ENCODE measurements at regions not wholly inside any gene's neighbourhood (a gene's known extent, or its start where the extent isn't known, plus 50 kb on each side); places are given as distances from the start of the nearest gene placed in this dataset.

GRCh38 chr16:11449716-11450115 lies 104.5 kb downstream of the RMI2 start:
- no peaks in the 10 kb centered on the region for H3K36me3 ChIP-seq (ENCODE audit: control insufficient read depth in 4 of 4, insufficient read depth in 3 of 4, low read depth in 1 of 4, low read length in 3 of 4)
- no peak overlapping the region for H3K27ac ChIP-seq (ENCODE audit: low read depth in 1 of 2, low read length in 2 of 2)
- 93% methylated on average over 7 of the region's 7 CpGs for WGBS
- H3K4me3 ChIP-seq (ENCODE audit: low read depth in 1 of 3, low read length in 3 of 3): no peak overlapping the region
- no peaks in the 10 kb centered on the region for H3K9me3 ChIP-seq (ENCODE audit: control insufficient read depth in 4 of 4, low read length in 3 of 4)
- no peaks in the 10 kb centered on the region for H3K4me1 ChIP-seq (ENCODE audit: control insufficient read depth in 4 of 4, insufficient read depth in 4 of 4, low read length in 3 of 4)
- H3K27me3 ChIP-seq (ENCODE audit: control insufficient read depth in 4 of 4, insufficient read depth in 4 of 4, low read length in 3 of 4): no peaks in the 10 kb centered on the region
- DNase-seq (ENCODE audit: low spot score): no peak
- no peak overlapping the region for H3K9ac ChIP-seq (ENCODE audit: low read depth in 1 of 2, low read length in 2 of 2)
- TF ChIP-seq JUND (IDR thresholded peaks at IDR 0.05): no peak

GRCh38 chr16:11450136-11450535 lies 104.9 kb downstream of the RMI2 start:
- H3K36me3 ChIP-seq (ENCODE audit: control insufficient read depth in 4 of 4, insufficient read depth in 3 of 4, low read depth in 1 of 4, low read length in 3 of 4): no peaks in the 10 kb centered on the region
- H3K9ac ChIP-seq (ENCODE audit: low read depth in 1 of 2, low read length in 2 of 2): no peak overlapping the region
- 95% methylated on average over 9 of the region's 9 CpGs for WGBS
- H3K27ac ChIP-seq (ENCODE audit: low read depth in 1 of 2, low read length in 2 of 2): no peak overlapping the region
- no peaks in the 10 kb centered on the region for H3K9me3 ChIP-seq (ENCODE audit: control insufficient read depth in 4 of 4, low read length in 3 of 4)
- no peaks in the 10 kb centered on the region for H3K27me3 ChIP-seq (ENCODE audit: control insufficient read depth in 4 of 4, insufficient read depth in 4 of 4, low read length in 3 of 4)
- H3K4me3 ChIP-seq (ENCODE audit: low read depth in 1 of 3, low read length in 3 of 3): no peak overlapping the region
- no peaks in the 10 kb centered on the region for H3K4me1 ChIP-seq (ENCODE audit: control insufficient read depth in 4 of 4, insufficient read depth in 4 of 4, low read length in 3 of 4)
- TF ChIP-seq HNF4G (IDR thresholded peaks at IDR 0.05): no peak
- no peak for TF ChIP-seq GABPA (IDR thresholded peaks at IDR 0.05 in 1 of 2, conservative IDR thresholded peaks at IDR 0.05 in 1 of 2)
- TF ChIP-seq REST (IDR thresholded peaks at IDR 0.05): no peak
- TF ChIP-seq RXRA (IDR thresholded peaks at IDR 0.05): no peak
- no peak for TF ChIP-seq CTCF (IDR thresholded peaks at IDR 0.05; ENCODE audit: low read depth, low read length, missing input control)
- no peak for TF ChIP-seq ATF3 (IDR thresholded peaks at IDR 0.05)
- no peak for TF ChIP-seq JUND (IDR thresholded peaks at IDR 0.05)
- TF ChIP-seq FOXA1 (IDR thresholded peaks at IDR 0.05): no peak
- no peak for DNase-seq (ENCODE audit: low spot score)

GRCh38 chr16:11452298-11452697 lies 107.0 kb downstream of the RMI2 start:
- H3K4me3 ChIP-seq (ENCODE audit: low read depth in 1 of 3, low read length in 3 of 3): no peak overlapping the region
- H3K4me1 ChIP-seq (ENCODE audit: control insufficient read depth in 4 of 4, insufficient read depth in 4 of 4, low read length in 3 of 4): no peaks in the 10 kb centered on the region
- DNase-seq (ENCODE audit: low spot score): no peak
- no peaks in the 10 kb centered on the region for H3K9me3 ChIP-seq (ENCODE audit: control insufficient read depth in 4 of 4, low read length in 3 of 4)
- H3K27me3 ChIP-seq (ENCODE audit: control insufficient read depth in 4 of 4, insufficient read depth in 4 of 4, low read length in 3 of 4): no peaks in the 10 kb centered on the region
- TF ChIP-seq ZBTB33 (IDR thresholded peaks at IDR 0.05): no peak
- no peak for TF ChIP-seq RAD21 (IDR thresholded peaks at IDR 0.05)
- TF ChIP-seq GABPA (IDR thresholded peaks at IDR 0.05 in 1 of 2, conservative IDR thresholded peaks at IDR 0.05 in 1 of 2): no peak
- no peak for TF ChIP-seq FOXA2 (IDR thresholded peaks at IDR 0.05)
- no peak for TF ChIP-seq CTCF (IDR thresholded peaks at IDR 0.05; ENCODE audit: low read depth, low read length, missing input control)
- TF ChIP-seq SP1 (IDR thresholded peaks at IDR 0.05): no peak
- TF ChIP-seq YY1 (IDR thresholded peaks at IDR 0.05): no peak
- no peak for TF ChIP-seq MAX (IDR thresholded peaks at IDR 0.05)
- no peak for TF ChIP-seq RXRA (IDR thresholded peaks at IDR 0.05)
- TF ChIP-seq NR2F2 (IDR thresholded peaks at IDR 0.05): no peak
- no peak for TF ChIP-seq TAF1 (conservative IDR thresholded peaks at IDR 0.05)
- TF ChIP-seq HNF4G (IDR thresholded peaks at IDR 0.05): no peak
- no peak for TF ChIP-seq HNF4A (conservative IDR thresholded peaks at IDR 0.05)
- TF ChIP-seq EGR1 (IDR thresholded peaks at IDR 0.05; ENCODE audit: low read depth in 2 of 2): no peak
- H3K36me3 ChIP-seq (ENCODE audit: control insufficient read depth in 4 of 4, insufficient read depth in 3 of 4, low read depth in 1 of 4, low read length in 3 of 4): no peaks in the 10 kb centered on the region
- no peak overlapping the region for H3K27ac ChIP-seq (ENCODE audit: low read depth in 1 of 2, low read length in 2 of 2)
- WGBS: 93% methylated on average over 7 of the region's 7 CpGs
- no peak overlapping the region for H3K9ac ChIP-seq (ENCODE audit: low read depth in 1 of 2, low read length in 2 of 2)

Data from liver (tissue), 8 donors.